ENCODE measurements at regions not wholly inside any gene's neighbourhood (a gene's known extent, or its start where the extent isn't known, plus 50 kb on each side); places are given as distances from the start of the nearest gene placed in this dataset.

DNA sequence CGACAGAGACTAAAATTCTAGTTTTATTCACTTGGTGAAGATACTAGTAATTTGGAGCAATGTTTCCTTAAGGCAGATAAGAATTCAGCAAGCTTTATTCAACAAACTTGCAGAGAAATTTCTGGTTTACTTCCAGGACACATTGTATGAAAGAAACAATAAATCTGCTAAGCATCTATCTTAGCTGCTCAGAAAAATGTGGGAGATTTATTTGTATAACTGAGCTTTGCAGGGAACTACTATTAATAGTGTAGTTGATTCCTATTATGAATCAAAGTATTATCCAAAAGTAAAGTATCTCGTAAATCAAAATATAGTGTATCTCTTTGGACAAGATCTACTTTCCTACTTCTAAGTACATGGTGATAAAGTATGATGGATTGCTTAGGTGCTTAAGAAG is 239.4 kb upstream of the TMTC1 start:
- no peak overlapping the region for H3K27ac ChIP-seq (ENCODE audit: low read depth in 1 of 2, low read length in 2 of 2)
- H3K27me3 ChIP-seq (ENCODE audit: control insufficient read depth in 2 of 2, insufficient read depth in 2 of 2, low read length in 2 of 2), result no peaks in the 10 kb centered on the region
- no peak overlapping the region for H3K4me3 ChIP-seq (replicated peaks in 1 of 3; ENCODE audit: low read depth in 2 of 3, low read length in 3 of 3)
- H3K79me2 ChIP-seq (ENCODE audit: insufficient read depth, low read length), result no peaks in the 10 kb centered on the region
- no peaks in the 10 kb centered on the region for H3K4me1 ChIP-seq (ENCODE audit: control insufficient read depth in 1 of 2, insufficient read depth in 2 of 2, low read length in 2 of 2)
- no peaks in the 10 kb centered on the region for H3K36me3 Mint-ChIP-seq
- WGBS (ENCODE audit: insufficient coverage), result no CpG with 5 or more reads among the region's 2 CpGs
- H3K9ac ChIP-seq (ENCODE audit: insufficient read depth, low read length, poor library complexity, severe bottlenecking), result no peak overlapping the region
- H3K9me3 ChIP-seq (replicated peaks in 1 of 2; ENCODE audit: control insufficient read depth in 1 of 2, insufficient read depth in 1 of 2, low read length in 2 of 2), result peaks cover 8 to 13% of the 10 kb centered on the region in 2 donors
- no peak for DNase-seq
- no peak overlapping the region for H3K27ac Mint-ChIP-seq
- intact Hi-C loops (cut with micrococcal nuclease), result no loop called here
- H3K4me3 Mint-ChIP-seq, result no peak overlapping the region
- peaks cover 0 to 1% (median 0%) of the 10 kb centered on the region in 3 donors for H3K27me3 Mint-ChIP-seq (ENCODE audit: low read depth in 3 of 3)
- no peak overlapping the region for H3K4me2 ChIP-seq (replicated peaks; ENCODE audit: extremely low read depth, low read length, poor library complexity, severe bottlenecking)
- no peaks in the 10 kb centered on the region for H4K20me1 ChIP-seq (ENCODE audit: insufficient read depth, low read length)
- peaks cover 0 to 11% (median 4%) of the 10 kb centered on the region in 7 donors for H3K9me3 Mint-ChIP-seq
- H3K36me3 ChIP-seq (replicated peaks in 1 of 2; ENCODE audit: control insufficient read depth in 1 of 2, insufficient read depth in 2 of 2, low read length in 2 of 2), result no peaks in the 10 kb centered on the region
- no peak for TF ChIP-seq CTCF (IDR thresholded peaks at IDR 0.05)
- H2AFZ ChIP-seq (ENCODE audit: insufficient read depth, low read depth, low read length, poor library complexity, severe bottlenecking), result no peak overlapping the region
- H3K4me1 Mint-ChIP-seq, result no peaks in the 10 kb centered on the region

GRCh38 chr12:30021051-30021833 is 237.5 kb upstream of the TMTC1 start:
- no peaks in the 10 kb centered on the region for H3K36me3 ChIP-seq (replicated peaks in 1 of 2; ENCODE audit: control insufficient read depth in 1 of 2, insufficient read depth in 2 of 2, low read length in 2 of 2)
- no peak overlapping the region for H3K27ac ChIP-seq (ENCODE audit: low read depth in 1 of 2, low read length in 2 of 2)
- 71% methylated on average over 1 of the region's 2 CpGs for WGBS (ENCODE audit: insufficient coverage)
- Mint-ChIP-seq H3K27ac (no peak overlapping the region), H3K4me3 (no peak overlapping the region), H3K36me3 (no peaks in the 10 kb centered on the region), H3K9me3 (peaks cover 0 to 11% (median 4%) of the 10 kb centered on the region in 7 donors), H3K4me1 (no peaks in the 10 kb centered on the region), H3K27me3 (ENCODE audit: low read depth in 3 of 3) (peaks cover 0 to 1% (median 0%) of the 10 kb centered on the region in 3 donors)
- H2AFZ ChIP-seq (ENCODE audit: insufficient read depth, low read depth, low read length, poor library complexity, severe bottlenecking), result no peak overlapping the region
- H3K4me2 ChIP-seq (replicated peaks; ENCODE audit: extremely low read depth, low read length, poor library complexity, severe bottlenecking), result no peak overlapping the region
- no peaks in the 10 kb centered on the region for H3K79me2 ChIP-seq (ENCODE audit: insufficient read depth, low read length)
- H3K27me3 ChIP-seq (ENCODE audit: control insufficient read depth in 2 of 2, insufficient read depth in 2 of 2, low read length in 2 of 2), result no peaks in the 10 kb centered on the region
- peaks cover 8 to 13% of the 10 kb centered on the region in 2 donors for H3K9me3 ChIP-seq (replicated peaks in 1 of 2; ENCODE audit: control insufficient read depth in 1 of 2, insufficient read depth in 1 of 2, low read length in 2 of 2)
- intact Hi-C loops (cut with micrococcal nuclease), result no loop called here
- no peak overlapping the region for H3K4me3 ChIP-seq (replicated peaks in 1 of 3; ENCODE audit: low read depth in 2 of 3, low read length in 3 of 3)
- no peak for DNase-seq
- H3K9ac ChIP-seq (ENCODE audit: insufficient read depth, low read length, poor library complexity, severe bottlenecking), result no peak overlapping the region
- no peaks in the 10 kb centered on the region for H4K20me1 ChIP-seq (ENCODE audit: insufficient read depth, low read length)
- no peak for TF ChIP-seq CTCF (IDR thresholded peaks at IDR 0.05)
- no peaks in the 10 kb centered on the region for H3K4me1 ChIP-seq (ENCODE audit: control insufficient read depth in 1 of 2, insufficient read depth in 2 of 2, low read length in 2 of 2)
